ENCODE measurements at regions not wholly inside any gene's neighbourhood (a gene's known extent, or its start where the extent isn't known, plus 50 kb on each side); places are given as distances from the start of the nearest gene placed in this dataset.
"Not testable (repeated sequence)": the region's sequence is repeated elsewhere in the genome, so short reads cannot be mapped to it uniquely, and the experiment has no call there.

GRCh38 chr1:223022641-223023473, 120.2 kb downstream of the TLR5 start:
- no peak for DNase-seq (ENCODE audit: low read depth in 2 of 2)

- DNase-seq (ENCODE audit: low read depth in 2 of 2): no peak
Measured at GRCh38 chr1:223023863-223024262, 119.2 kb downstream of the TLR5 start.

GRCh38 chr1:223024486-223024885, 118.6 kb downstream of the TLR5 start:
- DNase-seq (ENCODE audit: low read depth in 2 of 2): not testable (repeated sequence)

GRCh38 chr1:223025190-223025734, 117.8 kb downstream of the TLR5 start:
- DNase-seq (ENCODE audit: low read depth in 2 of 2): not testable (repeated sequence)

- not testable (repeated sequence) for DNase-seq (ENCODE audit: low read depth in 2 of 2)
Measured at GRCh38 chr1:223026639-223027038, 116.4 kb downstream of the TLR5 start.

GRCh38 chr1:223029985-223030769, 112.9 kb downstream of the TLR5 start:
- DNase-seq (ENCODE audit: low read depth in 2 of 2): no peak

- no peak for DNase-seq (ENCODE audit: low read depth in 2 of 2)
Measured at GRCh38 chr1:223030871-223031400, 112.1 kb downstream of the TLR5 start.

- DNase-seq (ENCODE audit: low read depth in 2 of 2): no peak
Measured at GRCh38 chr1:223031733-223032601, 111.1 kb downstream of the TLR5 start.

- no peak for DNase-seq (ENCODE audit: low read depth in 2 of 2)
Measured at GRCh38 chr1:223033658-223034057, 109.4 kb downstream of the TLR5 start.

GRCh38 chr1:223034270-223034798, 108.7 kb downstream of the TLR5 start:
- DNase-seq (ENCODE audit: low read depth in 2 of 2): no peak

- DNase-seq (ENCODE audit: low read depth in 2 of 2): no peak
Measured at GRCh38 chr1:223035724-223036478, 107.1 kb downstream of the TLR5 start.

GRCh38 chr1:223036479-223036845, 106.6 kb downstream of the TLR5 start:
- DNase-seq (ENCODE audit: low read depth in 2 of 2): no peak

- no peak for DNase-seq (ENCODE audit: low read depth in 2 of 2)
Measured at GRCh38 chr1:223037845-223038244, 105.2 kb downstream of the TLR5 start.

- no peak for DNase-seq (ENCODE audit: low read depth in 2 of 2)
Measured at GRCh38 chr1:223038288-223039006, 104.6 kb downstream of the TLR5 start.

GRCh38 chr1:223039990-223040389, 103.1 kb downstream of the TLR5 start:
- no peak for DNase-seq (ENCODE audit: low read depth in 2 of 2)

GRCh38 chr1:223041481-223041880, 101.6 kb downstream of the TLR5 start:
- DNase-seq (ENCODE audit: low read depth in 2 of 2): no peak

- DNase-seq (ENCODE audit: low read depth in 2 of 2): no peak
Measured at GRCh38 chr1:223045164-223045957, 97.7 kb downstream of the TLR5 start.

GRCh38 chr1:223046011-223046410, 97.0 kb downstream of the TLR5 start:
- DNase-seq (ENCODE audit: low read depth in 2 of 2): no peak

GRCh38 chr1:223046463-223046862, 96.6 kb downstream of the TLR5 start:
- DNase-seq (ENCODE audit: low read depth in 2 of 2): not testable (repeated sequence)
